ENCODE measurements at regions not wholly inside any gene's neighbourhood (a gene's known extent, or its start where the extent isn't known, plus 50 kb on each side); places are given as distances from the start of the nearest gene placed in this dataset.

DNA sequence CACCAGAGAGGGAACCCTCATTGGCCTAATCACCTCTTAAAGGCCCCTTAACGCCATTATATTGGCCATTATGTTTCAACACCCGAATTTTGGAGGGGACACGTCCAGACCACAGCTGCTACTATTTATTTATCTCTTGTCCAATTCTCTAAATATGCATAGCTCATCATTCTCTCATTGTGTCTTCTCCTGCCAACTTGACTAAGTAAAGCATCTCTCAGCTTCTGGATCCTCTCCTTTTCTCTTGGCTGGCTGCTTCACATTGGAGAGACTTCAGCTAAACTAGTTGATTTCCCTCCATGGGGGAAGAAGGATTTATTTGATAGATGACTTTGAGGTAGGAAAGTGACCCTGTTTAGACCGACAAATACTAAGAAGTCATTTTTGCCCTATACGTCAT, 120.4 kb upstream of the KRR1 start:
- H3K27ac Mint-ChIP-seq: no peak overlapping the region
- H3K9me3 Mint-ChIP-seq: peaks cover 12% of the 10 kb centered on the region
- ChIA-PET CTCF (no interaction called here), POLR2A (interaction anchor here (0.6 kb wide), 1 partner anchor 1266 kb away, joined by 5 read pairs; no protein-coding TSS in a partner anchor)
- ATAC-seq (no peak), DNase-seq (ENCODE audit: low spot score) (no peak)
- H3K4me1 Mint-ChIP-seq: peaks cover 59% of the 10 kb centered on the region
- no peaks in the 10 kb centered on the region for H3K27me3 Mint-ChIP-seq (ENCODE audit: low read depth)
- TF ChIP-seq, protein P1, sequence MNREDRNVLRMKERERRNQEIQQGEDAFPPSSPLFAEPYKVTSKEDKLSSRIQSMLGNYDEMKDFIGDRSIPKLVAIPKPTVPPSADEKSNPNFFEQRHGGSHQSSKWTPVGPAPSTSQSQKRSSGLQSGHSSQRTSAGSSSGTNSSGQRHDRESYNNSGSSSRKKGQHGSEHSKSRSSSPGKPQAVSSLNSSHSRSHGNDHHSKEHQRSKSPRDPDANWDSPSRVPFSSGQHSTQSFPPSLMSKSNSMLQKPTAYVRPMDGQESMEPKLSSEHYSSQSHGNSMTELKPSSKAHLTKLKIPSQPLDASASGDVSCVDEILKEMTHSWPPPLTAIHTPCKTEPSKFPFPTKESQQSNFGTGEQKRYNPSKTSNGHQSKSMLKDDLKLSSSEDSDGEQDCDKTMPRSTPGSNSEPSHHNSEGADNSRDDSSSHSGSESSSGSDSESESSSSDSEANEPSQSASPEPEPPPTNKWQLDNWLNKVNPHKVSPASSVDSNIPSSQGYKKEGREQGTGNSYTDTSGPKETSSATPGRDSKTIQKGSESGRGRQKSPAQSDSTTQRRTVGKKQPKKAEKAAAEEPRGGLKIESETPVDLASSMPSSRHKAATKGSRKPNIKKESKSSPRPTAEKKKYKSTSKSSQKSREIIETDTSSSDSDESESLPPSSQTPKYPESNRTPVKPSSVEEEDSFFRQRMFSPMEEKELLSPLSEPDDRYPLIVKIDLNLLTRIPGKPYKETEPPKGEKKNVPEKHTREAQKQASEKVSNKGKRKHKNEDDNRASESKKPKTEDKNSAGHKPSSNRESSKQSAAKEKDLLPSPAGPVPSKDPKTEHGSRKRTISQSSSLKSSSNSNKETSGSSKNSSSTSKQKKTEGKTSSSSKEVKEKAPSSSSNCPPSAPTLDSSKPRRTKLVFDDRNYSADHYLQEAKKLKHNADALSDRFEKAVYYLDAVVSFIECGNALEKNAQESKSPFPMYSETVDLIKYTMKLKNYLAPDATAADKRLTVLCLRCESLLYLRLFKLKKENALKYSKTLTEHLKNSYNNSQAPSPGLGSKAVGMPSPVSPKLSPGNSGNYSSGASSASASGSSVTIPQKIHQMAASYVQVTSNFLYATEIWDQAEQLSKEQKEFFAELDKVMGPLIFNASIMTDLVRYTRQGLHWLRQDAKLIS (CRISPR knock-in tag; IDR thresholded peaks at IDR 0.05; ENCODE audit: borderline replicate concordance): no peak
- no peak for TF ChIP-seq ETV6 (CRISPR knock-in tag; IDR thresholded peaks at IDR 0.05)
- TF ChIP-seq, protein P2, sequence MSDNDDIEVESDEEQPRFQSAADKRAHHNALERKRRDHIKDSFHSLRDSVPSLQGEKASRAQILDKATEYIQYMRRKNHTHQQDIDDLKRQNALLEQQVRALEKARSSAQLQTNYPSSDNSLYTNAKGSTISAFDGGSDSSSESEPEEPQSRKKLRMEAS (CRISPR knock-in tag; IDR thresholded peaks at IDR 0.05): no peak
- TF ChIP-seq, protein P3, sequence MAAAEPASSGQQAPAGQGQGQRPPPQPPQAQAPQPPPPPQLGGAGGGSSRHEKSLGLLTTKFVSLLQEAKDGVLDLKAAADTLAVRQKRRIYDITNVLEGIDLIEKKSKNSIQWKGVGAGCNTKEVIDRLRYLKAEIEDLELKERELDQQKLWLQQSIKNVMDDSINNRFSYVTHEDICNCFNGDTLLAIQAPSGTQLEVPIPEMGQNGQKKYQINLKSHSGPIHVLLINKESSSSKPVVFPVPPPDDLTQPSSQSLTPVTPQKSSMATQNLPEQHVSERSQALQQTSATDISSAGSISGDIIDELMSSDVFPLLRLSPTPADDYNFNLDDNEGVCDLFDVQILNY (CRISPR knock-in tag; IDR thresholded peaks at IDR 0.05): no peak
- TF ChIP-seq, protein P4, sequence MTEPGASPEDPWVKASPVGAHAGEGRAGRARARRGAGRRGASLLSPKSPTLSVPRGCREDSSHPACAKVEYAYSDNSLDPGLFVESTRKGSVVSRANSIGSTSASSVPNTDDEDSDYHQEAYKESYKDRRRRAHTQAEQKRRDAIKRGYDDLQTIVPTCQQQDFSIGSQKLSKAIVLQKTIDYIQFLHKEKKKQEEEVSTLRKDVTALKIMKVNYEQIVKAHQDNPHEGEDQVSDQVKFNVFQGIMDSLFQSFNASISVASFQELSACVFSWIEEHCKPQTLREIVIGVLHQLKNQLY (CRISPR knock-in tag; IDR thresholded peaks at IDR 0.05): no peak
- TF ChIP-seq, protein P5, sequence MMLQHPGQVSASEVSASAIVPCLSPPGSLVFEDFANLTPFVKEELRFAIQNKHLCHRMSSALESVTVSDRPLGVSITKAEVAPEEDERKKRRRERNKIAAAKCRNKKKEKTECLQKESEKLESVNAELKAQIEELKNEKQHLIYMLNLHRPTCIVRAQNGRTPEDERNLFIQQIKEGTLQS (CRISPR knock-in tag; conservative IDR thresholded peaks at IDR 0.05): no peak
- TF ChIP-seq TCF7 (CRISPR knock-in tag; IDR thresholded peaks at IDR 0.05; ENCODE audit: low read depth): no peak
- TF ChIP-seq FOXJ3 (CRISPR knock-in tag; IDR thresholded peaks at IDR 0.05; ENCODE audit: borderline replicate concordance): no peak
- TF ChIP-seq, protein P6, sequence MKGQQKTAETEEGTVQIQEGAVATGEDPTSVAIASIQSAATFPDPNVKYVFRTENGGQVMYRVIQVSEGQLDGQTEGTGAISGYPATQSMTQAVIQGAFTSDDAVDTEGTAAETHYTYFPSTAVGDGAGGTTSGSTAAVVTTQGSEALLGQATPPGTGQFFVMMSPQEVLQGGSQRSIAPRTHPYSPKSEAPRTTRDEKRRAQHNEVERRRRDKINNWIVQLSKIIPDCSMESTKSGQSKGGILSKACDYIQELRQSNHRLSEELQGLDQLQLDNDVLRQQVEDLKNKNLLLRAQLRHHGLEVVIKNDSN (CRISPR knock-in tag; IDR thresholded peaks at IDR 0.05): no peak
- no peak for TF ChIP-seq ZNF121 (CRISPR knock-in tag; IDR thresholded peaks at IDR 0.05)
- TF ChIP-seq PRRX2 (CRISPR knock-in tag; IDR thresholded peaks at IDR 0.05): no peak
- TF ChIP-seq TEAD4 (CRISPR knock-in tag; IDR thresholded peaks at IDR 0.05): no peak
- TF ChIP-seq ESRRA (CRISPR knock-in tag; IDR thresholded peaks at IDR 0.05; ENCODE audit: borderline replicate concordance): no peak
- no peak overlapping the region for H3K4me3 Mint-ChIP-seq
- H3K36me3 Mint-ChIP-seq: peaks cover 8% of the 10 kb centered on the region

DNA sequence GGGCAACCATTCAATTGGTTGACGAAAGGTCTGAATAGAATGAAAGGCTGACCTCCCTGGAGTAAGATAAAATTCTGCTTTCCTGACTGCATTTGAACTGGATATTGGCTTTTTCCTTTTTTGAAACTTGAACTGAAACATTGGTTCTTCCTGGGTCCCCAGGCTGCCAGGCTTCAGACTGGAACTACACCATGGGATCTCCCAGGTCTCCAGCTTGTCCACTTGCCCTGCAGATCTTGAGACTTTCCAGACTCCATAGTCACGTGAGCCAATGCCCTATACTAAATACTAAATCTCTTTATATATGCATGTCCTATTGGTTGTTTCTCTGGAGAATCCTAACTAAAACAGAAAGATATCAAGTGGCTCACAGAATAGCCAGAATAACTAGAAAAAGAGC, 118.7 kb upstream of the KRR1 start:
- Mint-ChIP-seq H3K27me3 (ENCODE audit: low read depth) (no peaks in the 10 kb centered on the region), H3K9me3 (peaks cover 12% of the 10 kb centered on the region), H3K27ac (no peak overlapping the region), H3K36me3 (peaks cover 8% of the 10 kb centered on the region), H3K4me1 (peaks cover 42% of the 10 kb centered on the region), H3K4me3 (no peak overlapping the region)
- DNase-seq (ENCODE audit: low spot score) (no peak), ATAC-seq (no peak)
- ChIA-PET CTCF (no interaction called here), POLR2A (no interaction called here)
- TF ChIP-seq RELA (CRISPR knock-in tag; IDR thresholded peaks at IDR 0.05; ENCODE audit: borderline replicate concordance): no peak
- TF ChIP-seq SMAD3 (CRISPR knock-in tag; IDR thresholded peaks at IDR 0.05; ENCODE audit: borderline replicate concordance): no peak
- TF ChIP-seq JUN (CRISPR knock-in tag; IDR thresholded peaks at IDR 0.05): no peak
- no peak for TF ChIP-seq ZNF263 (CRISPR knock-in tag; IDR thresholded peaks at IDR 0.05; ENCODE audit: low read depth)
- no peak for TF ChIP-seq SOX15 (CRISPR knock-in tag; IDR thresholded peaks at IDR 0.05)
- TF ChIP-seq, protein P7, sequence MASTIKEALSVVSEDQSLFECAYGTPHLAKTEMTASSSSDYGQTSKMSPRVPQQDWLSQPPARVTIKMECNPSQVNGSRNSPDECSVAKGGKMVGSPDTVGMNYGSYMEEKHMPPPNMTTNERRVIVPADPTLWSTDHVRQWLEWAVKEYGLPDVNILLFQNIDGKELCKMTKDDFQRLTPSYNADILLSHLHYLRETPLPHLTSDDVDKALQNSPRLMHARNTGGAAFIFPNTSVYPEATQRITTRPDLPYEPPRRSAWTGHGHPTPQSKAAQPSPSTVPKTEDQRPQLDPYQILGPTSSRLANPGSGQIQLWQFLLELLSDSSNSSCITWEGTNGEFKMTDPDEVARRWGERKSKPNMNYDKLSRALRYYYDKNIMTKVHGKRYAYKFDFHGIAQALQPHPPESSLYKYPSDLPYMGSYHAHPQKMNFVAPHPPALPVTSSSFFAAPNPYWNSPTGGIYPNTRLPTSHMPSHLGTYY (CRISPR knock-in tag; IDR thresholded peaks at IDR 0.05): no peak
- no peak for TF ChIP-seq ZBTB21 (CRISPR knock-in tag; IDR thresholded peaks at IDR 0.05; ENCODE audit: borderline replicate concordance)
- TF ChIP-seq, protein P8, sequence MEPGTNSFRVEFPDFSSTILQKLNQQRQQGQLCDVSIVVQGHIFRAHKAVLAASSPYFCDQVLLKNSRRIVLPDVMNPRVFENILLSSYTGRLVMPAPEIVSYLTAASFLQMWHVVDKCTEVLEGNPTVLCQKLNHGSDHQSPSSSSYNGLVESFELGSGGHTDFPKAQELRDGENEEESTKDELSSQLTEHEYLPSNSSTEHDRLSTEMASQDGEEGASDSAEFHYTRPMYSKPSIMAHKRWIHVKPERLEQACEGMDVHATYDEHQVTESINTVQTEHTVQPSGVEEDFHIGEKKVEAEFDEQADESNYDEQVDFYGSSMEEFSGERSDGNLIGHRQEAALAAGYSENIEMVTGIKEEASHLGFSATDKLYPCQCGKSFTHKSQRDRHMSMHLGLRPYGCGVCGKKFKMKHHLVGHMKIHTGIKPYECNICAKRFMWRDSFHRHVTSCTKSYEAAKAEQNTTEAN (CRISPR knock-in tag; IDR thresholded peaks at IDR 0.05): no peak
- TF ChIP-seq, protein P9, sequence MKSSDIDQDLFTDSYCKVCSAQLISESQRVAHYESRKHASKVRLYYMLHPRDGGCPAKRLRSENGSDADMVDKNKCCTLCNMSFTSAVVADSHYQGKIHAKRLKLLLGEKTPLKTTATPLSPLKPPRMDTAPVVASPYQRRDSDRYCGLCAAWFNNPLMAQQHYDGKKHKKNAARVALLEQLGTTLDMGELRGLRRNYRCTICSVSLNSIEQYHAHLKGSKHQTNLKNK (CRISPR knock-in tag; IDR thresholded peaks at IDR 0.05): no peak
- TF ChIP-seq ZNF121 (CRISPR knock-in tag; IDR thresholded peaks at IDR 0.05): no peak
- TF ChIP-seq, protein P10, sequence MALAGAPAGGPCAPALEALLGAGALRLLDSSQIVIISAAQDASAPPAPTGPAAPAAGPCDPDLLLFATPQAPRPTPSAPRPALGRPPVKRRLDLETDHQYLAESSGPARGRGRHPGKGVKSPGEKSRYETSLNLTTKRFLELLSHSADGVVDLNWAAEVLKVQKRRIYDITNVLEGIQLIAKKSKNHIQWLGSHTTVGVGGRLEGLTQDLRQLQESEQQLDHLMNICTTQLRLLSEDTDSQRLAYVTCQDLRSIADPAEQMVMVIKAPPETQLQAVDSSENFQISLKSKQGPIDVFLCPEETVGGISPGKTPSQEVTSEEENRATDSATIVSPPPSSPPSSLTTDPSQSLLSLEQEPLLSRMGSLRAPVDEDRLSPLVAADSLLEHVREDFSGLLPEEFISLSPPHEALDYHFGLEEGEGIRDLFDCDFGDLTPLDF (CRISPR knock-in tag; IDR thresholded peaks at IDR 0.05): no peak

Measured in WTC11 (cell line).